ENCODE measurements at regions not wholly inside any gene's neighbourhood (a gene's known extent, or its start where the extent isn't known, plus 50 kb on each side); places are given as distances from the start of the nearest gene placed in this dataset.

DNA sequence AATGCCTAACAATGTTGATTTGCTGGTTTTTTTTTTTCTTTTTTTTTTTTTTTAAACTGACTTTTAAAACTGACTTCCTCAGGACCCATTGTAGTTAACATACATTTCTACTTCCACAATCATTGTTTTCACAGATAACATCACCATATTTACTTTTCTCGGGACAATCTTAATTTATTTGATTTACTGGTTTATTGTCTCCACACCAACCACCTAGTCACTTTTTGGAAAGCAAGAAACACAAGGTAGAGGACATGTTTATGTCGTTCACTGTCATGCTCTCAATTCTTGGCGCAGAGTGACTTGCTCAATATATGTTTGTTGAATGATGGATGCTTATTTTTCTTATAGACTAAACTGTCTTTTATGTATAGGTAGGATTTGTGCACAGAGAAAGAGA, 2280.7 kb downstream of the MAT2B start:
- DNase-seq = no peak

DNA sequence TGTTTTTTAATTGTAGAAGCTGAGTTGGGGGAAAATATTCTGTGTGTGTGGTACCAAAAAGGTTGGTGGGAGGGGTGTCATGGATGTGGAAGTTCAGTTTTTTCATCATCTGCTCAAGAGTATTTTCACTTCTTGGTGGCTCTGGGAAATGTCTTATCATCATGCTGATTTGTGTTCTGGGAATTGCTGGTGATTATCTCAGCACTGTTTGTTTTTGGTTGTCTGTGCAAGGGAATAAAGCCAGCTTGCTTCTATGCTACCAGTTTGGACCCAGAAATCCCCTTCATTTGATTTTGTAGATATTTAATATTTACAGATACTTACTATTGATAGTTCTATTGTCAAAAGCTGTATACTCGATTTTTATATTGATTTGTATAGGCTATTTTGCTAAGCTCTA, 2289.7 kb downstream of the MAT2B start:
- DNase-seq = no peak

DNA sequence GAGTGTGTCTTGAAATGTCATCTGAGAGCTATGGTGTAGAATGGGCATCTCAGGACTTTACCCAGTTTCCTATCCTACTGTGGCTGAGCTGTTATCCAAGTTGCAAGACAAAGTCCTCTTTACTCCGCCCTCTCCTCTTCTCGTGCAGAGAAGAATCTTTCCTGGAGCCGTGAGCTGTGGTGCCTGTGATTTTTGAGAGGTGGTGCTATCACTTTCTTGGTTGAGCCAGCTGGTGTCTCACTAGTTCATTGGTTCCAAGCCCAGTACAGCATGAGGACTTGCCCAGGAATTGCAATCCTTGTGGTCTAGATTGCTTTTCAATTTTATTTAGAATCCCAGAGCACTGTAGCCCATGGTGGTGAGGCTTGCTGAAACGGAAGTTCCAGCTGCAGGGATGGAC, 2300.3 kb downstream of the MAT2B start:
- DNase-seq = no peak

DNA sequence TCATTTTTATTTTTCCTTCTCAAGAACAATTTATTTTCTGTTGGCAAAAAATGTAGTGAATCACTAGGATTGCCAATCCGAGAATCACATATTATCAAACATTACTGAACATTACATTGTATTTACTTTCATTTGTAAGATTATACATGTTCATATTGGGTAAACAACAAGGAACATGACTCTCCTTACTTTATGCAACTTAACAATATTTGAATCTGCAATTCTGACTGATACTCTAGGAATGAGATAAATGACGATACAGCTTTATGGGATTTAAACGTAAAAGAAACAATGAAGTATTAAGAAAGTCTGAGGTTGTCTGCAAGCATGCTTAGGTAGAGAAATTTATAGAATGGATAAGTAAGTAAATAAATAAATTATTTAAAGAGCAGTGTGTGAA, 2302.9 kb downstream of the MAT2B start:
- no peak for DNase-seq

DNA sequence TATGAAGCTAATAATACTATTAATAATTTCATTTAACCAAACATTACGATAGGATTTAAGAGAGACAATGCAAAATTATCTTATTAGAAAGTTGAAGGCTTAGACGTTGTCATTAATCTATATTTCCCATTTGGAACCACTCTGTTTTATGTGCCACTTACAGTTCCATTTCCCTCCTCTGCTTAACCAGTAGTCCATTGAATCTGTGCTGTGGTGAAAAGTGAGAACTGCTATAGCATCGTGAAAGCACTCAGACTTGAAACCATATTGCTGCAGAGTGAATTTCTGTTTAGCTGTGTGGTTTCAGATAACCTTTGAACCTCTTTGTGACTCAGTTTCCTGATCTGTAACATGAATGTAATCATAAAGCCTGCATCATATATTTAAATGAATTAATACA, 2304.5 kb downstream of the MAT2B start:
- no peak for DNase-seq

DNA sequence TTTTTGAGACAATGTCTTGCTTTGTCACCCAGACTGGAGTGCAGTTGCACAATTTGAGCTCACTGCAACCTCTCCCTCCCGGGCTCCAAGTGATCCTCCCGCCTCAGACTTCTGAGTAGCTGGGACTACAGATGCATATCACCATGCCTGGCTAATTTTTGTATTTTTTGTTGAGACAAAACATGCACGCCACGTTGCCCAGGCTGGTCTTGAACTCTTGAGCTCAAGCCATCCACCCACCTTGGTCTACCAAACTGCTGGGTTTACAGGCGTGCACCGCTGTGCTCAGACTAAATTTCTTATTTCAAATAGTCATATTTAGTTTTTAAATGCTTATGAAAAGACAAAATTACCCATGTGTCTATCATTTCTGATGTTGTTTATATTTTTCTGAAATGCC, 2324.1 kb downstream of the MAT2B start:
- no peak for DNase-seq

DNA sequence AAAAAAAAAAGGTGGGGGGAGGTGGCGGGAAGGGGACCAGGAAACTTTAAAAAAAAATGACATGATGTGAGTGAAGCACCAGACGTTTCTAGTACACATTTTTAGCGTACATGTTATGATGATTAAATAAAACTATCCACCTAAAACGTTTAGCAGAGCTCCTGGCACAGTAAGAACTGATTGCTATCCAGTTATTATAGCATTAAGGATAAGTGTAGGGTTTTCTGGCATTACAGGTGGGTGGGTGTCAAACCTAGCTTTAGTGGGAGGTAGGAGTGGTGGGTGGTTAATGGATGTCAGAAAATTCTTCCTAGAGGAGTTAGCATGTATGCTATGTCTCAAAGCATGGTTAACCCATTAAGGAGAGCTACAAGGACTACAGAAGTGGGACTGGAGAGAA, 2329.5 kb downstream of the MAT2B start:
- no peak for DNase-seq

DNA sequence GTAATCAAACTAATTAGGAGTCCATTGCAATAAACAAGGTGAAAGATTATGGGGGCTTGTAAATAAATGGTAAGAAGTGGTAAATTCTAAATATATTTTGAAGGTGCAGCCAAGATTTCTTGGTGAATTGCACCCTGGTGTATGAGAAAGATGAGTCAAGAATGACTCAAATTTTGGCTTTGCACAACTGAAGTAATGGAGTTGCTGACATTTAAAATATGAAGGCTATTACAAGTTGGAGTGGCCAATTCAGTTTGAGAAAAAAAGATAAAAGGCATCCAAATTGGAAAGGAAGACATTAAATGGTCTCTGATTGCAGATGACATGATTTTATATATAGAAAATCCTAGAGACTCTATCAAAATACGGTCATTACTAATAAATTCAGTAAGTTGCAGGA, 2330.6 kb downstream of the MAT2B start:
- DNase-seq = no peak

DNA sequence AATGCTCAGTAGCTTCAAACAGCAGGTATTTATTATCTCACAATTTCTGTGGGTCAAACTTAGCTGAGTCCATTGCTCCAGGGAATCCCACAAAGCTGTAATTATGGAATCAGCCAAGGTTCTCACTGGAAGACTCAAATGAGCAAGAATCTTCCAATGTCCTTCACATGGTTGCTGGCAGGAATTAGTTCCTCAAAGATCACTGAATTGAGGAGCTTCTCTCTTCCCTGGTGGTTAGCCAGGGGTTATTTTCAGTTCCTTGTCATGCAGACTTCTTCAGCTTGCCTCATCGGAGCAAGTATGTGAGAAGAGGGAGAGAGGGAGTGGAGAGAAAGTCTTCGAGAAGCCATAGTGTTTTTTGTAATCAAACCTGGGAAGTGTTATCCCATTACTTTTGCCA, 2331.9 kb downstream of the MAT2B start:
- no peak for DNase-seq

DNA sequence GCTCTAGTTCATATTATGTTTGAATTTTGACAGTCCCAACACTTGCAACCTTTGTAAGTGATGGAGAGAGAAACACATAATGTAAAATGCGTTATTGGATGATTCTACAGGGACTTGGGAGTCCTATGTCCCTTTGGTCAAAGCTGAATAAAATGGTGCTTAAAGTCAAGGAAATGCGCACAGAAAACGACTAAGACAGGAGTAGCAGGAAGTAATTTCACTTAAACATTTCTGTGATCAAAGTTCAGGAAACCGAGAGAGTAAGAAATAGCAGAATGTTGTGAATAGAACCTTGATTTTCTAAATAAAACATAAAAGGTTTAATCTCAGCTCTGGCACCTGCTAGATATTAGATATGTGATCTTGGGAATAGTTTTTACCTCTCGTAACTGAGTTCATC, 2339.2 kb downstream of the MAT2B start:
- no peak for DNase-seq

DNA sequence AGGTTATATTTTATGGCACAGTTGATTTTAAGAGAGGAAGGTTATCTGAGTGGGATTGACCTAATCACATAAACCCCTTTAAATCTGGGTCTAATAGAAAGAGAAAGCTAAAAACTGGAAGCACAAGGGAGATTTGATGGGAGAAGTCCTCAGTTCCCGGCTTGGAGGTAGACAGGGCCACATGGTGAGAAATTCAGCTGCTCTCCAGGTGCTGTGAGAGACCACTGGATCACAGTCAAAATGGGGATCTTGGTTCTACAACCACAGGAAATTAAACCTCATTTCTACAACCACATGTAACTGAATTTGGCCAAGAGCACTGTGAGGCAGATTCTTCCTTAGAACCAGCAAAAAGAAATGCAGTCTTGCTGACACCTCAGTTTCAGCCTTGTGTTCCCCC, 2352.7 kb downstream of the MAT2B start:
- DNase-seq = no peak

DNA sequence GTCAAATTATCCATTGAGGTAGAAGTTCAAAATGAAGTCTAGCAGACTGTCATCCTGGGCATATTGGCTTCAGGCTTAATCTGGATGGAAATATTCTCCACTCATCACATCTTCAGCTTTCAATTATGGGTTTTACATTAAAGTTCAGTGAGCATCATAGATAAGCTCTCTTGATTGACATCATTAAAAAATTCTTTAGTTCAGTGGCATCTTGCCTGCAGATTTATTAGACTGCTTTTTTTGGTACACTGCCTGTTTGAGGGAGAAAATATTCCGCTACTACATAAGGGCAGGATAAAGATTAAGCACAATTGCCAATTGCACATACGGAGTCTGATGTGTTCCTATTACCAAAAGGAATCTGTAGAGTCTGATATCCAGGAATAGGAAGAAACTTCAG, 2353.8 kb downstream of the MAT2B start:
- DNase-seq = no peak

DNA sequence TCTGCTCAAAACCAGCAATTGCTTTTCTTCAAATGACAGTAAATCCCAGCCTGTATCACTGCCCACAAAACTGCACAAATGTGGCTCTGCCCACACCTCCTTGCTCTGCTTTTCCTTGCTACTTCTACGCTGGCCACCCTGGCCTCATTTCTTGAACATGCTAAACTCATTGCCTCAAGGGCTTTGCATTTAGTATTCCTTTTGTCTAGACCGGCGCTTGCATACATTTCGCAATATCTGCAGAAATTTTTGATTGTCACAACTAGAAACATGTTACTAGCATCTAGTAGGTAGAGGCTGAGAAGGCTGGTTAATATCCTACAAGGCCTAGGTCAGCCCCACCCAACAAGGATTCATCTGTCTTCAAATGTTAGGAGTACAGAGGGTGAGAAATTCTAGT, 2357.8 kb downstream of the MAT2B start:
- no peak for DNase-seq

DNA sequence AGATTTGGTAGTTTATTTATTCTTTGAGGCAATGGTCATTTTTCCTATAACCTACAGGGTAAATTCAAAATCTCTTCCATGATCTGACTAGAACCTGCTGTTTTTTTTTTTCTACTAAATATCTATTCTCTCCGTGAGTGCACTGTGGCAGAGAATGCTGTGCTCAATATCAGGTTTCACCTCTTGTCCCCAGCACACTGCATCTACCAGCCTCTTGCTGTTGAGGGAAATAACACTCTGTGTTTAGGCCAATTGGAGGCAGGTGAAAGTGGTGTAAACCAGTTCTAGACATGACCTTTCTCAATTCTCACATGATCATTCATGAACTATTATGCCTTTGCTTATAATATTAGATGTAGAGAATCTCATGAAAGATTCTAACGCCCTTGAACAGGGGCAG, 2365.9 kb downstream of the MAT2B start:
- no peak for DNase-seq

DNA sequence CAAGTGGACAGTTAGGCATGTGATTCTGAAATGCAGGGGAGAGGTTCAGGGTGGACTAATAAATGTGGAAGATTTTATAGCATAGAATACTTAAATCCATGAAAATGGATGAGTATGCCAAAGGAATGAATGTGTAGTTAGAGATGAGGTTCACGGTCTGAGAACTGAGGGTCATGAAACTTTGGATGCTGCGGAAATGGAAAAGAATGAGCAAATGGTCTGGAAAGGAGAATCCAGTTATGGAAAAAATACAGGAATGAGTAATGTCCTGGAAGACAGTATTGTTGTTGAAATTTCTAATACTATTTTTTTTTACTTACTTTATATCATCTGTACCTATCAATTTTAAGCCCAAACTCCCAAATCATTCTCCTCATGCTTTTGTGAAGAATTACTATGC, 2369.4 kb downstream of the MAT2B start:
- DNase-seq = no peak

DNA sequence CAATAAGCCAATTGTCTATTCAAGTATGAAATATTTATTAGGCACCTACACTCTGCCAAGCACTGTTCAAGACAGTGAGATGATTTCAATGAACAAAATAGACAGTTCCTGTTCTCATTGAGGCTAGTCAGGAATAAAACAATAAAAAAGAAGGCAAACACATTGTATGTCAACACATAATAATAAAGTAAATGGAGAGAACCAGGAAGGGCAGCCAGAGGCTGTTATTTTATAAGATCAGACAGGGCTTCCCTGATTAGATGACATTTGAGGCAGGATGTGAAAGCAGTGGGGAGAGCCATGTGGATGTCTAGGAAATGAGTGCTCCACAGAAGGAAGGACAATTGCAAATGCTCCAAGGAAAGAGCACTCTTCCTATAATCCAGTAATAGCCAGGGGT, 2371.1 kb downstream of the MAT2B start:
- DNase-seq = no peak

DNA sequence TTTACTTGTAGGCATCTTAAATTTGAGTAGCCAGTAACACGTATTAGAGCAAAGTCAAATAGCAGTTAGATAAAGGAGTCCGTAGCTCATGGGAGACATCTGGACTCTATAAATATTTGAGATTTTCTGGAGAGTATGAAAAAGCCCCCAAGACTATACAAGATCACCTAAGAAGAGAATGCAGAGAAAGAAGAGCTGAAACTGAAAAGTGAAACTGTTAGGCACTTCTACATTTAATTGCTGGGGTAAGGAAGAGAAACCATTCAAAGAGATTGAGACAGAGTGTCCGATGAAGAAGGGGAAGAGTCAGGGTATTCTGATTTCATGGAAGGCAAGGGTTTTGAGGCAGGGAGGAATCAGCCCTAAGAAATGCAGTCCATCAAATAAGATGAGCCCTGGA, 2372.1 kb downstream of the MAT2B start:
- no peak for DNase-seq

DNA sequence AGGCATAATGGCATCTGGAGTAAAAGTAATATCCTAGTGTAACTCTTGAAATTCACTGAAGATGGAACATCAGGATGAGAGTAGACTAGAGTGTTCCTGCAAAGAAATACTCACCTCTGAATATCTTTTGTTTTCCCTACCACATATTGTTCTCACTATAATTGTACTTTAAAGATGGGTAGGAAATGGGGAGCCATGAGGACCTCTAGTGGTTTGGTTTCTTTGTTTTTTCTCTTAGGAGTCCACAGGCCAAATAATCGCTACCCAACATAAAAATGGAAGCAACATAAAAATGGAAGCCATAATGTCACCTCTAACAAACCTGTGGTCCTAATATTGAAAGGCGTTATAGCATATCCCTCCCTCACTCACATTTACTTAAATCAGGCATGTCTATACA, 2375.8 kb downstream of the MAT2B start:
- no peak for DNase-seq

DNA sequence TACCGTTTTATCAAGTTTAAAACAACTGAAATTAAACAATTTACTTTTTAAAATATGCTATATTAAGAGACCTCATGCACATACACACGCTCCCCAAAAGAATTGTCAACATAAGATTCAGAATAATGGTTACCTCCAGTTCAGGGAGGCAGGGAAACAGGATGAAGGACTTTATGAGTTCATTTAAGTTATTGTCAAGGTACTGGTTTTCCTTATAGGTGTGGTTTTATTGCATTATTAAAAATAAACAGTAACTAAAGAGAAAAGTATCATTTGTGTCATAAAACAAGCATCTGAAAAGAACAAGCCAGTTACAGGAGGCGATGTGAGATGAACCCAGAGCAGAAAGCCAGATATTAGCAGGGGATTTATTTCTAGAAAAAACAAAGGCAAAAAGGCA, 2376.7 kb downstream of the MAT2B start:
- no peak for DNase-seq

DNA sequence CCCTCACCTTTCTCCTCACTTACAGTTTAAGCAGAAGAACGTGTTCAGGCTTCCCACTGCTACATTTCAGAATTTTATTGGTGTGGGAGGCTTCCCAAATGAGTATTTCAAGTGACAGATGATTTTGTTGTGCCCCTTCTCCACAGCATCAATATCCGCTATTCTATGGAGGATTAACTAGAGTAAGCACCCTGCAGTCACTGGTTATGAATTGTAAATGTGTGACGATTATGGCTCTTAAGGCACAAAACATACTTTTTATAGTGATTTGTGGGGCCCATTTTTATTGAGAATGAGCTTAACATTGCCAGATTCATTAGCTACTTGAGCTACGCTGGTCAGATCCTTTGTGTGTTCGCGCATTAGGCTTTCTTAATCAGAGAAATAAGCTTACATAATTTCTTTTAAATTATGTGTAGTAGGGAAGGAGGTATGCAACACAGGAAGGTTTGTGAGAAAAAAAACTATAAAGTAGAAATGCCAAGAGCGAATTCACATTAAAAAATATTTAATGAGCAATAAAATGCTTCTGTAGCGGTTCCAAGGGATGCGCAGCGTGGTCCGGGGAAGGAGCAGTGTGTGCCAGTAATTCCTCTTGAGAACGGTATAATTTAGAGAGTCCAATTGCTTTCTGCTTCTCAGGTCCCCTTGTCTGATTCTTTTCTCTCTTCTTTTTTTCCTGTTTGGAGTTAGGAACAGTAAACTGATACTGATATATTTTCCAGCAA, 2380.4 kb downstream of the MAT2B start:
- DNase-seq = no peak

DNA sequence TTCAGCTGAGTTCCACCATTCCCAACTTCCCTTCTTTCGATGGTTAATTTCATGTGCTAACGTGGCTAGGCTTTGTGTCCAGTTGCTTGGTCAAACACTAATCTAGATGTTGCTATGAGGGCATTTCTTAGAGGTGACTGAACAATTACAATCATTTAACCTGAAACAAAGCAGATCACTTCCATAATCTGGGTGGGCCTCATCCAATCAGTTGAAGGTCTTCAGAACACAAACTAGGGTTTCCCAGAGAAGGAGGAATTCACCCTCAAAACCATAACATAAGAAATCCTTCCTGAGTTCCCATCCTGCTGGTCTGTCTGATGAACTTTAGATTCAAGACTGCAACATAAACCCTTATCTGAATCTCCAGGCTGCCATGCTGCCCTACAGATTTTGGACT, 2381.7 kb downstream of the MAT2B start:
- no peak for DNase-seq

DNA sequence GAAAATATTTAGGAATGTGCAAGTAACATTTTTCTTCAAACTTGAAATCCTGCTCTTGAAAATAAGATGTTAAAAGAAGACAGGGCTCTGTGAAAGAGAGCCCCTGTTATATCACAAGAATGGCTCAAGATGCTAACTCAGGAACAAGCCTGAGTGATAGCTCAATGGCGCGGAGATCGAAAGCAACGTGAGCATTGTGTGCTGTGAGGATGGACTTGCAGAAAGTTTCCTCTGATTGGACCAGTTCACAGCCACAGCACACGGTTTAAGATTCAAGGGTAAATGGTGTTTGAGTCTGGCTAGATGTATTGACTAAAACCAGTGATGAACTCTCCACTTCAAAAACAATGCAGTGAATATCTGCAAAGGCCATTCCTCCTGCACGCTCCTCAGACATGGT, 2387.0 kb downstream of the MAT2B start:
- DNase-seq = no peak

DNA sequence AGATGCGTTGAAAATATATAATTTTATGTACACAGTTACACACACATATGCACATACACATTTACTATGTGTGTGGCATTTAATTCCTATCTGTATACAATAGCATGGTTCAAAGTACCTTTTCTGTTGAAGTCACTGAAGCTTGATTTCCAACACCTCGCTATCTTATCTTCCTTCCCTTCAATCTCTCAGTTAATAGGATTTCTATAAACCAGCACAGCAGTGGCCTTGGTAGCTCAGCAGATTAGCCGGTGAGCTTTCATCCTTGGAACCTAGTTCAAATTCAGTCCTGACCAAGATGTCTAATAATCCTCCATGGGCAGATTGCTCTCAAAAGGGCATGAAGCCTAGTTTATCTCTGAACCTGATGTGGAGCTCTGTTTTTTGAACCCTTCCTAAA, 2389.5 kb downstream of the MAT2B start:
- no peak for DNase-seq

DNA sequence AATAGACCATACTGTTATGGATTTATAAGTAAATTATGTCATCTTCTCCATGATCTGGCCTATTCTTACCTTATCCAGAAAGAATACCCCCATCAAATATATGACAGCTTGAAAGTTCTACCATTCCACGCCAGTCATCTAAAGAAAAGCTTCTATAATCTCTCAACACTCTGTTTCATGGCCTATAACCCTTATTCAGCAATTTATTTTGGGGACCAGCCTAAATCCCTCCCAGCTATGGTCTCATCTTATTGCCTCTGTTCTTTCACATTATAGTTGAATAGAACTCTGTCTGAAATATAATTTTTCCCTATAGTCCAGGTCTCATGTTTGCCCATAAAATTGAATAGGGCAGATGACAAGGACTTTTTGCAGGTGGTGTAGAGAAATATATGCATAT, 2387.6 kb upstream of the WWC1 start:
- DNase-seq = no peak

DNA sequence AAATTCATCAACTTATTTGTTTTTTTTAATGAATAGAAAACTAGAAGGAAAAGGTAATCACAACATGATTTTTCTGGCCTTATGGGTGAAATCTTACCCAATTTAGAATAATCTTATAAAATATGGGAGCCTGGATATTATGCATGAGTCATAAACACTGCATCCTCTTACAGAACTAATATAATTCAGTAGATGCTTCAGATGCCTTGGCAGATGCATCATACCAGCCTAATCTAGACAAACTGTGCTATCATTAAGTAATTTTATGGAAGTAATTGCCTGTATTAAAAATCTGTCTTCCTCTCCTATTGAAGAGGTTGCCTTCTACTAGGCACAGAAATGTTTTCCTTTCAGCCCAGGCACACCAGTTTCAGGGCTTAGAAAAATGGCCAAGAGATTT, 2384.6 kb upstream of the WWC1 start:
- no peak for DNase-seq

DNA sequence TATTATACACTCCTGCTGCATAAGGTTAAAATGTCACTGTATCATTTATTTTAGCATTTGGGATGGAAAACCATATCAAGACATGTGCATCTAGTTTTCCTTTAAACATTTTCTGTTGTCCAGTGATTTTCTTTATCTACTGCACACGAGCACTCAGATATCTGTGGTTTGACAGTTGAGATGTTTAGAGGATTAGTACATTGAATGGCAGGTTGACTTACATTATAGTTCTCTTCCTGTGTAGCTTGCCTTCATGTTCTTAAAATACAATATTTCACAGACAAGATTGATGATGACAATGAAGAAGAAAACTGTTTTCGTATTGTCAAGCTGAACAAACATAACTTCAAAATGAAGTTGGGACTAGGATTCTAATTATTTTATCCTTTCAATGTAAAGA, 2378.4 kb upstream of the WWC1 start:
- no peak for DNase-seq
